ENCODE measurements at regions not wholly inside any gene's neighbourhood (a gene's known extent, or its start where the extent isn't known, plus 50 kb on each side); places are given as distances from the start of the nearest gene placed in this dataset.

- Histone ChIP-seq H3K9me3 (no peaks in the 10 kb centered on the region), H3K4me1 (no peaks in the 10 kb centered on the region), H3K4me3 (no peak overlapping the region), H3K27ac (no peak overlapping the region), H3K36me3 (no peaks in the 10 kb centered on the region), H3K27me3 (peaks cover 0 to 16% (median 0%) of the 10 kb centered on the region in 7 donors)
- DNase-seq (no peak), ATAC-seq (no peak)
- intact Hi-C loops (cut with DNase I), result no loop called here
- WGBS, 2 donors, result 65 to 73% methylated on average over 3 of the region's 3 CpGs
- no peak for TF ChIP-seq CTCF (IDR thresholded peaks at IDR 0.05)
Measured at GRCh38 chr3:135801018-135801417, 164.5 kb upstream of the PPP2R3A start.

GRCh38 chr3:135802171-135802570 is 163.4 kb upstream of the PPP2R3A start:
- no peaks in the 10 kb centered on the region for H3K36me3 ChIP-seq
- intact Hi-C loops (cut with DNase I), result no loop called here
- DNase-seq (no peak), ATAC-seq (no peak)
- no peak overlapping the region for H3K27ac ChIP-seq
- peaks cover 0 to 17% (median 4%) of the 10 kb centered on the region in 7 donors for H3K27me3 ChIP-seq
- H3K4me3 ChIP-seq, result no peak overlapping the region
- no peaks in the 10 kb centered on the region for H3K4me1 ChIP-seq
- 82 to 85% methylated on average over 10 of the region's 10 CpGs for WGBS, 2 donors
- H3K9me3 ChIP-seq, result no peaks in the 10 kb centered on the region
- no peak for TF ChIP-seq CTCF (IDR thresholded peaks at IDR 0.05)

GRCh38 chr3:135803028-135803692 is 162.4 kb upstream of the PPP2R3A start:
- WGBS, 2 donors, result 63 to 68% methylated on average over 10 of the region's 10 CpGs
- ATAC-seq, result no peak
- intact Hi-C loops (cut with DNase I), result no loop called here

GRCh38 chr3:135805752-135806151 is 159.8 kb upstream of the PPP2R3A start:
- 82 to 86% methylated on average over 3 of the region's 3 CpGs for WGBS, 2 donors
- no peak for TF ChIP-seq CTCF (IDR thresholded peaks at IDR 0.05)
- H3K27me3 ChIP-seq, result peaks cover 0 to 45% (median 25%) of the 10 kb centered on the region in 7 donors
- intact Hi-C loops (cut with DNase I), result no loop called here
- ATAC-seq (no peak), DNase-seq (no peak)
- H3K27ac ChIP-seq, result no peak overlapping the region
- no peaks in the 10 kb centered on the region for H3K36me3 ChIP-seq
- no peaks in the 10 kb centered on the region for H3K9me3 ChIP-seq
- no peaks in the 10 kb centered on the region for H3K4me1 ChIP-seq
- H3K4me3 ChIP-seq, result no peak overlapping the region

More at GRCh38 chr3:135803028-135803692, 162.4 kb upstream of the PPP2R3A start:
- H3K4me1 ChIP-seq, result no peaks in the 10 kb centered on the region
- H3K27me3 ChIP-seq, result peaks cover 0 to 24% (median 10%) of the 10 kb centered on the region in 7 donors
- TF ChIP-seq CTCF (IDR thresholded peaks at IDR 0.05), result no peak
- no peak for DNase-seq
- H3K9me3 ChIP-seq, result no peaks in the 10 kb centered on the region
- no peak overlapping the region for H3K4me3 ChIP-seq
- no peak overlapping the region for H3K27ac ChIP-seq
- H3K36me3 ChIP-seq, result no peaks in the 10 kb centered on the region
